Fibroblast of peridontal ligament (primary cell): ENCODE measurements at regions not wholly inside any gene's neighbourhood (a gene's known extent, or its start where the extent isn't known, plus 50 kb on each side); places are given as distances from the start of the nearest gene placed in this dataset.
"Not testable (repeated sequence)": the region's sequence is repeated elsewhere in the genome, so short reads cannot be mapped to it uniquely, and the experiment has no call there.

ENCODE experiments used
- DNase-seq: peaks from one replicate; pipeline ENCODE4 v3.0.0-alpha.2; 2010; ENCODE audit errors: extremely low read depth

DNA sequence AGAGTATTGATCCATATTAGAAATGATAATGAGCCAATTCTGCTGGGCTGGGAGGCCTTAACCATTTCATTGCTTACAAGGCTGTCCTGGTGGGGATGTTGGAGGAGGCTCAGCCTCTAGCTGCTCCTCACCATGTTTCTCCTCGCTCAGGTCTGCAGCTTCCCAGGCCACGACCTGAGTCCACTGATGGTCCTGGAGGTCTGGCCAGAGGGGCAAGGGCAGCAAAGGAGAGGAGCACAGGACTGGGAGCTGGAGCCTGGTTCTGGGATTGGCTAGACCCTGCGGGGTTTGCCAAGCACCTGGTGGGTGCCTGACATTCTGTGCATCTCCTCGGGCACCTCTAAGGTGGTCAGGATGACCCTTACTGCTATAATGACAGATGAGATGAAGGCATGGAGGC lies 92.6 kb downstream of the KIF26A start:
- no peak for DNase-seq

- DNase-seq, result no peak
Measured at GRCh38 chr14:104232070-104232484, 93.7 kb downstream of the KIF26A start.

- not testable (repeated sequence) for DNase-seq
Measured at GRCh38 chr14:104234007-104234786, 95.8 kb downstream of the KIF26A start.

- DNase-seq, result no peak
Measured at GRCh38 chr14:104235686-104236085, 97.3 kb downstream of the KIF26A start.

DNA sequence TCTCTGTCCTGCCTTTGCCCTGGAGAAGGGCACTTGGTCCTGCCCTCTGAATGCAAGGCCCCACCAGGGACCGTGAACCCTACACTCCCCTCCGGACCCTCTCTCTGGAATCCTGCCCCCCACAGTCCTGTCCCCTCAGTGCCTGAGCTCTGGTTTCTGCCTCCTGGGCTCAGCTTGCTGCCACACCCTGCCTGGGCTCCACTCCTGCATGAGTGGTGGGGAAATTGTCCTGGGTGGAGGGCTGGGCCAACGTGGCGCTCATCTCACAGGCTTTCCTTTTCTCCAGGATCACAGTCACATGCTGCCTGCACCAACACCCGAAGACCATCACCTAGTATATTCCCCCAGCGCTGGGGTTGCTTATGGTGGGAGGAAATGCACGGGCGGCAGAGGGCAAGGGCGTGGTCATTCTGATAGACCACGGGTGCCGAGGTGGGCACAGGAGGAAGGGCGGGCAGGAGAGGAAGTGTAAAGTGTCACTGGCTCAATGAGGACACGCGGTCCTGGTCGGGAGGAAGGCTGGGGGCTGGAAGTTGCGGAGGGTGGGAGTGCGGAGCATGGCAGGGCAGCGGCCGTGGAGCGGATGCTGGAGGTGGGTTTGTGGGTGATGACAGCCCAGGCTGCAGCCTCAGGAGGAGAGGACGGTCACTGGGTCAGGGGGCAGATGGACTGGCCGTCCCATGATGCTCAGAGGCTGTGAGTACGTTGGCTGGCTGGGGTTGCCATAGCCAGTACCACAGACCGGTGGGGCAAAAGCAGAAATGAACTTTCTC lies 99.5 kb downstream of the KIF26A start:
- no peak for DNase-seq

- no peak for DNase-seq
Measured at GRCh38 chr14:104238424-104239184, 100.2 kb downstream of the KIF26A start.

- no peak for DNase-seq
Measured at GRCh38 chr14:104239185-104239775, 100.9 kb downstream of the KIF26A start.

- no peak for DNase-seq
Measured at GRCh38 chr14:104239861-104240301, 101.5 kb downstream of the KIF26A start.

DNA sequence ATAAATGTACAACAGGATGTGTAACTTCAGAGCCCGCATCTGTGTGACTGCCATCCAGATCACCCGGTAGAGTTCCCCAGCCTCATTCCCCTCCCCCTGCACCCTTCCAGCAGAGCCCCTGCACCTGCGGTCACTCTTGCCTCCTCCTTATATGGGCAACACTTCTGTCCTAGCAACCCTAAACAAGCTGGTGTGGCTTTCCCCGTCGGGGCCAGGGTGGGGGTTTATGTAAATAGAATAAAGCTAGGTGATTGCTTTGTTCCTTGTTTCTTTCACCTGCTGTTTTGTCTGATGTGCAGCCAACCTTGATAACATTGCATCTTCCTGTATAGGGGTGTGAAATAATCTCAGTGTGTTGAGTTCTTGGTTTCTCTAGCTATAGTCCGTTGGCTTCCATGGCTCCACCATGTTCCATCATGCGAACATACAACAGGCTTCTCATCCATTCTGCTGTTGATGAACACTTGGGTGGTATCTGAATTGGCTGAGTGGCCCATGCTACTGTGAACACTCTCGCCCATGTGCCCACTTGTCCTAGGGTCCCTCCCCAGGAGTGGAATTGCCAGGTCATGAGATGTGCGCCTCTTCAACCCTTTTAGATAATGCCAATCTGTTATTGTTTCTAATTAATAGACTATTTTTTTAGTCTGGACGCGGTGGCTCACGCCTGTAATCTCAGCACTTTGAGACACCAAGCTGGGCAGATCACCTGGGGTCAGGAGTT lies 102.2 kb downstream of the KIF26A start:
- DNase-seq, result no peak

DNA sequence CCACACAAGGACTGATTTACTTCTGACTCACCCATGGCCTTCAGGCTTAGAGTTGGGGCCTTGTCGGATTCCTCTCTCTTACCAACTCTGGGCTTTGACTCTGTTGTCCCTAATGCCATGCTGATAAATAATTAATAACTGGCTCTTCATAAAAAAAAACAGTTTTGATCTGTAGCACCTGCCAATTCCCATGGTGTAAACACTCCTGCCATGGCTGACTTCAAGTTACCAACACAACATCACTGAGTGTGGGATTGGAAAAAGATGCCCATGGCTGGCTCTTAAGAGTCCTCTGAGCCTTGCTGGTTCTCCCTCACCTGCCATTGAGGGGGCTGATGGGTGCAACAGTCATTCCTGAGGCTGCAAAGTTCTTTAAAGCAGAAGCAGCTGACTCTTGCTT lies 104.8 kb downstream of the KIF26A start:
- no peak for DNase-seq

DNA sequence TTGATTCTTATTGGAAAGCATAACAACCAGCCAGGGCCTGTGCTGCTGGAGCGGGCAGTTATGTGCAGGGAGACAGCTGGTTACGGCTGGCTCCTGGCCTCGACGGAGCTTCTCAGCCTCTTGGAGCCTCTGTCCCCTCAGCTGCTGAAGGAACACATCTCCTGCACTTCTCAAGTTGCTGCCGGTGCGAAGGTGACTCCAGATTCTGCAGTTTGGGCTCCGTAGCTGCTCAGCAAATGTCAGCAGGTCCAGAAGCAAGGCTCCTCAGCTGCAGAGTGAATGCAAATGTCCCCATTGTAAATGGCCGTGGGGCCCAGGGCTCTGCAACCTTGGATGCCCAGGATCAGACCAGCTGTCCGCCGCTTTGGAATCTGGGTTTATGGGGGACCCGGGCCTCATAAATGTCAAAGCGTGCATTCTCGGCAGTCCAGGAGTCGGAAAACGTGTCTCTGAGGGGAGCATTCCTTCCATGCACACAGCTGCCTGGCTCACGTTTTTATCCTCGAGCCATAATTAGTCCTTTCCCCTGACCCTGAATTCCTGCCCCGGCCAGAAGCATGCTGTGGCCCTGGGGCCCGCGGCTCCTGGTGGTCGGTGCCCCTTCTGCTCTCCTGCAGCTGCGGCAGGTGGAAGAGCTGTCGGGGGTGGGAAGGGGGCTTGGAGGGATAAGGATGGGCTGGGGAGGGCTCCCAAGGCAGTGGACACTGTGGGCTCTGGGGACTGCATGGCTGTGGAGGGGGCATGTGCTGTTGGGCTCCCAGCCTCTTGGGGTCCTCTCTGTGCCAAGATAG lies 106.0 kb downstream of the KIF26A start:
- DNase-seq, result no peak

DNA sequence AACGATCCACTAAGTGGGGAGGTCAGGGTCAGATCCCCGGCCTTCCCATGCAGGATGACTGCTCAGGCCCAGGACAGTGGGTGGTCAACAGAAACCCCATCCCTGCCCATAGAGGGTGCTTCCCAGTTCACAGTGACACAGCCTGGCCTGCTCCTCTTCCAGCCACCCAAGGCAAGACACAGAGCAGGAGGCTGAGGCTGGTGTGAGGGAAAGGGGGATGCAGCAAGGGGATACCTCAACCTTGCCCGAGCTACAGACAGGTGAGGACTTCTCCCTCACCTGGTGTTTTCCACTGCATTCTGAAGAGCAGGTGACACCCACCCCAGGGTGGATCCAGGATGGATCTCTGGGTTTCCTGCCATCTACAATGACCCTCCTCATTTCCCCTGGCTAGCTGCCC lies 106.7 kb downstream of the KIF26A start:
- DNase-seq, result no peak

GRCh38 chr14:104245723-104246122 lies 107.3 kb downstream of the KIF26A start:
- DNase-seq, result no peak

DNA sequence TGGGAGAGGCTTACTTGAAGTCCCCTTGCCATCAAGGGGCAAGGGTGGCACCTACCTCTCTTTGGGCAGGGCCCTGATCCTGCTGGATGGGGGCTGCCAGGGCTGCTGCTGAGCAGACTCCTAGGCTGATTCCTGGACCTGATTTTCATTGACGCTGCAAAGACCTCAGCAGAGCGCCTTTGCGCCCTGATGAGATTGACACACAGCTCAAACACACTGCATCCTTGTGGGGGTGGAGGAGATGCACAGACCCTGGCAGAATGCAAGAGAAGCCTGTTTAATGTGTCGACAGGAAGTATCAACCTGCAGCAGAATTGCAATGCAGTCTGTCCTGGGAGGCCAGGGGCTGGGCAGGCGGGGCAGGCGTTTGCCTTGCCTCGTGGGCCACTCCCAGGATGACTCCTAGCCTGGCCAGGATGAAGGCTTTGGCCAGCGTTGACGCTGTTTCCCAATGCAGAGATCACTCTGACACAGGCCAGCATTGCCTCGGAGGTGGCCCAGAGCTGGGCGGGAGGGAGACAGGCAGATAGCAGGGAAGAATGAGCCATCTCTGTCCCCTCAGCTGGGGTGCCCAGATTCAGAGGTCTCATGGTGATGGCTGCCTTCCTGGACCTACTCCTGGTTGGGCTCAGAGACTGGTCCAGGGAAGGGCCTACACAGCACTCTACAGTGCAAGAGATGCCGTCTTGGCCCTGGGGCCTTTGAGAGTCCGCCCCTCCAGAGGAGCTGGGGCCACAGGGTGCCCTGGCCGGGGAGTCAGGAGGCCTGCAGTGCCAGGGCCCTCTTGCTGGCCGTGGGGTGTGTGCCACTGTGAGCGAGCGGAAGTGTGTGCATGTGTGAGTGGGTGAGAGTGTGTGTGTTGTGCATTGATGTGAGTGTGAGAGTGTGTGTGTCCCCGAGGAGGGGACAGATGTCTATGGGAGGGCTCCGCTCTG lies 108.3 kb downstream of the KIF26A start:
- DNase-seq, result no peak

DNA sequence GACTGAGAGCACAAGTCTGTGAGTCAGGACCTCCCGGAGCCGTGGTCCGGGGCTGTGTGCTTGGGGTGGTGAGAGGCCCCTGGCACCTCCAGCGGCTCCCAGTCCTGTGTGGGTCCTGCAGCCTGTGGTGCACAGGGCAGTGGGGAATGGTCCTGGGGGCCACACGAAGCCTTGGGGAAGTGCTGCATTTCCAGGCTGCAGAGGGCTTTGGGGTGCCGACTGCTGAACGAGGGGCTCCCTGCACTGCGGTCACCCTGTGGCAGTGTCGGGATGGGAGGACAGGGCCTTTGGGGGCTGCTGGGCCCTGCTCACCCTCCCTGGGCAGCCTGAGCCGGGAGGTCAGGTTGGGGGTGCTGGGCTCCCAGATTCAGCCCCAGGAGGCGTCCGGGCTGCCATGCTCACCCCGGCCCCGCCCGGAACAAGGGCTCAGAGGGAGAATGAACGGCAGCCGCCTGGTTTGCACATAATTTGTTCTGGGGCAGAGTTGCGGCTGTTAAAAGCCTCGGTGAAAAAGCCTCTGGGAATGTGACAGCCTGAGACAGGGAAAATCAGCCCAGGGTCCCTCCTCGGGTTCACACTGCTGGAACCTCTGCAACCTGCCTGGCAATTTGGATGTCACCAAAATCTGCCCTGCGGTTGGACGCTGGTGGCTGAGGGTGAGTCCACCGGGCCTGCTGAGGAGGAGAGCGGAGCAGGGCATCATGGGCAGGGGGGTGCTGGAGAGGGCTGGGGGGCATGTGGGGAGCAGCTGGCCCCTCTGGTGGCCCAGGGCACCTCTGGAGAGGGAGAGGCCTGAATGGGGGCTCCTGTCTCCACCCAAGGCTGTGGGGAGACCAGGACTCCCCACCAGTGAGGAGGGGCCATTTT lies 109.2 kb downstream of the KIF26A start:
- no peak for DNase-seq

GRCh38 chr14:104248203-104249055 lies 110.0 kb downstream of the KIF26A start:
- DNase-seq, result no peak

DNA sequence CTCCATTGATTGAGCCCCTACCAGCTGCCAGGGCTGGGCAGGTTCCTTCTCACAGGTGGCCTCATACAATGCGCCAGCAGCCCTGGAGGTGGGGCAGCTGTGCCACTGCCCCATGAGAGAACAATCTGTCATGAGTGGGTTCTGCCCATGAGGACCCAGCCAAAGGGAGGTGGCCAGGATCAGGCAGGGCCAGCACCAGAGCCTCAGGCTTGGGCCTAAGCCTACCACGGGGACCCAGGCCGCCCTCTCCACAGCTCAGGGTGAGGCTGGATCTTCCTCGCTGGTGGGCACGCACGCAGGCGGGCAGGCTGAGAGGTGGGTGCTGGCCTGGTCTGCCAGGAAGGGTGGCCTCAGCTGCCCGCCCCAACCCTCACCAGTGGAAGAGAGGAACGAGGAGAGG lies 110.7 kb downstream of the KIF26A start:
- DNase-seq, result no peak
